ENCODE measurements at regions not wholly inside any gene's neighbourhood (a gene's known extent, or its start where the extent isn't known, plus 50 kb on each side); places are given as distances from the start of the nearest gene placed in this dataset.

GRCh38 chr10:64601298-64601697, 1080.1 kb downstream of the REEP3 start:
- DNase-seq (ENCODE audit: low spot score), result no peak
- no peak for TF ChIP-seq CTCF (IDR thresholded peaks at IDR 0.05; ENCODE audit: extremely low read depth, missing control alignments)

GRCh38 chr10:64617085-64617484, 1095.9 kb downstream of the REEP3 start:
- no peak for DNase-seq (ENCODE audit: low spot score)
- no peak for TF ChIP-seq CTCF (IDR thresholded peaks at IDR 0.05; ENCODE audit: extremely low read depth, missing control alignments)

- no peak for TF ChIP-seq CTCF (IDR thresholded peaks at IDR 0.05; ENCODE audit: extremely low read depth, missing control alignments)
- no peak for DNase-seq (ENCODE audit: low spot score)
Observed at GRCh38 chr10:64619102-64619501, 1097.9 kb downstream of the REEP3 start.

GRCh38 chr10:64626924-64627323, 1105.7 kb downstream of the REEP3 start:
- DNase-seq (ENCODE audit: low spot score), result no peak
- TF ChIP-seq CTCF (IDR thresholded peaks at IDR 0.05; ENCODE audit: extremely low read depth, missing control alignments), result no peak

GRCh38 chr10:64630534-64630933, 1109.3 kb downstream of the REEP3 start:
- TF ChIP-seq CTCF (IDR thresholded peaks at IDR 0.05; ENCODE audit: extremely low read depth, missing control alignments), result no peak
- DNase-seq (ENCODE audit: low spot score), result no peak

GRCh38 chr10:64635906-64636305, 1114.7 kb downstream of the REEP3 start:
- no peak for TF ChIP-seq CTCF (IDR thresholded peaks at IDR 0.05; ENCODE audit: extremely low read depth, missing control alignments)
- no peak for DNase-seq (ENCODE audit: low spot score)

- TF ChIP-seq CTCF (IDR thresholded peaks at IDR 0.05; ENCODE audit: extremely low read depth, missing control alignments), result no peak
- no peak for DNase-seq (ENCODE audit: low spot score)
Observed at GRCh38 chr10:64636461-64636860, 1115.3 kb downstream of the REEP3 start.

All from GM20000 (cell line).